H1 (cell line): ENCODE measurements at regions not wholly inside any gene's neighbourhood (a gene's known extent, or its start where the extent isn't known, plus 50 kb on each side); places are given as distances from the start of the nearest gene placed in this dataset.

Source experiments
- KDM4A ChIP-seq: IDR thresholded peaks from one replicate; pipeline ENCODE4 v1.7.1; 2012; ENCODE audit warnings: low read depth, mild to moderate bottlenecking, moderate library complexity, low read length, inconsistent platforms; ENCODE audit not compliant: severe bottlenecking

GRCh38 chr2:216967889-216968288 lies 108.0 kb upstream of the TNP1 start (continued):
- TF ChIP-seq KDM4A, result no peak
